NOMO-1 (cell line): ENCODE measurements at regions not wholly inside any gene's neighbourhood (a gene's known extent, or its start where the extent isn't known, plus 50 kb on each side); places are given as distances from the start of the nearest gene placed in this dataset.
"Not testable (repeated sequence)": the region's sequence is repeated elsewhere in the genome, so short reads cannot be mapped to it uniquely, and the experiment has no call there.

ENCODE experiments used
- DNase-seq, 2 experiments: peaks; one replicate each; lab custom pipeline; 2025; ENCODE audit not compliant: unreplicated experiment in 2 of 2; lab: John Stamatoyannopoulos, UW

GRCh38 chr12:107365703-107366102 is 272.4 kb upstream of the CRY1 start:
- no peak for DNase-seq

- DNase-seq = no peak
These were observed 273.0 kb upstream of the CRY1 start for GRCh38 chr12:107366322-107366721.

- DNase-seq = no peak
These were observed 275.2 kb upstream of the CRY1 start for GRCh38 chr12:107368586-107368985.

- no peak for DNase-seq
These were observed 275.7 kb upstream of the CRY1 start for GRCh38 chr12:107369006-107369405.

- no peak for DNase-seq
These were observed 276.3 kb upstream of the CRY1 start for GRCh38 chr12:107369679-107370078.

DNA sequence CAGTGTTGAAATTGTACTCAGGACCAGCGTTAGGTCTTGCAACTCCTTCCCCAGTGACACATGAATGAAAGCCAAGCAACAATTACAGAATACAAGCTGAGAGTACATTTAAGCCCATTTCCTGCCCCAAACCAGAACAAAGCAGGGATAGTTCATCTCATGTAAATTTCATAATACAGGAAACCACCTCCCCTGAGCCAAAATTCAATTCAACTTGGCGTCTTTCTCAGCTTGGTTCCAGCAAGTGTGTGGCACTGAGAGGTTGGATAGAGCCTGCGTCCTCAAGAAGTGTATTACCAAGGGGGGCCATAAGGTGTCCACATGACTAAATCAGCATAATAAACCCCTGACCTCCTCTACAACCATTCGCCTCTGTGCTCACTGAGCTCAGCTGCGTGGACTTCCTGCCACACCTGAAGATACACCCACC is 278.9 kb upstream of the CRY1 start:
- DNase-seq = peak; percentile 67 to 71

GRCh38 chr12:107373238-107373809 is 280.0 kb upstream of the CRY1 start:
- no peak for DNase-seq

- DNase-seq = peak in 1 of 2 experiments; percentile 27
These were observed 281.0 kb upstream of the CRY1 start for GRCh38 chr12:107374161-107374840.

DNA sequence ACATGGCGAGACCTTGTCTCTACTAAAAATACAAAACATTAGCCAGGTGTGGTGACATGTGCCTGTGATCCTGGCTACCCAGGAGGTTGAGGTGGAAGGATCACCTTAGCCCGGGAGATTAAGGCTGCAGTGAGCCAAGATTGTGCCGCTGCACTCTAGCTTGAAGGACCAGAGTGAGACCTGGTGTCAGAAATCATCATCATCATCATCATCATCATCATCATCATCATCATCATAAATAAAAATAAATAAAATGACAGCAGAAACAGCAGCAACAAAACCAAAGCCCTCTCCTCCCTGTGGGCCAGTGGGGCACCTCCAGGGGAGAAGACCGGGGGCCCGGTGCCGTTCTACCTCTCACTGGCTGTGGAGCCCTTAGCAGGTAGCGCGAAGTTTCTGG is 281.9 kb upstream of the CRY1 start:
- no peak for DNase-seq

GRCh38 chr12:107377596-107378385 is 284.4 kb upstream of the CRY1 start:
- no peak for DNase-seq

GRCh38 chr12:107378609-107379008 is 285.3 kb upstream of the CRY1 start:
- DNase-seq = no peak

GRCh38 chr12:107379142-107379851 is 285.9 kb upstream of the CRY1 start:
- DNase-seq = not testable (repeated sequence)

- DNase-seq = no peak
These were observed 286.7 kb upstream of the CRY1 start for GRCh38 chr12:107379852-107380567.

- DNase-seq = no peak
These were observed 291.3 kb upstream of the CRY1 start for GRCh38 chr12:107384645-107385044.

- DNase-seq = no peak
These were observed 292.2 kb upstream of the CRY1 start for GRCh38 chr12:107385509-107385908.

GRCh38 chr12:107386569-107386968 is 293.2 kb upstream of the CRY1 start:
- DNase-seq = no peak

DNA sequence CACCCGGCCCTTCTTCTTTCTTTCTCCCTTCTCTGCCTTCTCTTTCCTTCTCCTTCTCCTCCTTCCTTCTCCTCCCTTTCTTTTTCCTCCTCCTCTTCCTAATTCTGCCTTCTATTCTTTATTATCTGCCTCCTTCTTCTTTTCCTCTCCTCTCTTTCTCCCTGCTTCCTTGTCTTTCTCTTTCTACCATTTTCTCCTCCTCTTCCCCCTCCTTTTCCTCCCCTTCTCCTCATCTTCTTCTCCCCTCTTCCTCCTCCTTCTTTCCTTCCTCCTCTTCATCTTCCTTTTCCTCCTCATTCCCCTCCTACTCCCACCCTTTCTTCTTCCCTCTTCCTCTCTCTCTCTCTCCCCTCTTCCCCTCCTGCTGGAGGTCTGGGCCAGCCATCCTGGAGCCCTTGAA is 294.9 kb upstream of the CRY1 start:
- no peak for DNase-seq

DNA sequence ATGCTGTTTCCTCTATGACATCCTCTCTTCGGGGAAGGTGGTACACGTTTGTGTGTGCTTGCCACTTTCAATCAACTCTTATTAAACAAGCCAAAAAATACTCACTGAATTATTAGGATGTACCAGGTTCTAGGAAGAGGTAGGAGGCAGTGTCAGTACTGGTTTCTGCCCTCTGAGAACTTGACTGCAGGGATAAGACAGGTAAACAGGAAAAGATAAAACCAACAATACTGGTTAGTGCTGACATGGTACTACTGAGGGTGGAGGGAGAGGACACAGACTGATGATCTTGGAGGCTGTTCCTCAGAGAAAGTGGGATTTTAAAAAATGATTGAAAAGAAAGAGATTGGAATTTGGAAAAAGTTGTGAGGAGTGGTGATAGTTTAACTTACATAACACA is 295.2 kb upstream of the PWP1 start:
- DNase-seq = no peak

- DNase-seq = no peak
These were observed 292.4 kb upstream of the PWP1 start for GRCh38 chr12:107393043-107393717.

GRCh38 chr12:107394693-107395092 is 290.9 kb upstream of the PWP1 start:
- DNase-seq = no peak
